NCI-H2196 treated with DMSO at 0.1 percent for 48 hours (cell line): ENCODE measurements at regions not wholly inside any gene's neighbourhood (a gene's known extent, or its start where the extent isn't known, plus 50 kb on each side); places are given as distances from the start of the nearest gene placed in this dataset.

Experiments used
- DNase-seq: peaks from one replicate; lab custom pipeline; 2025; ENCODE audit not compliant: unreplicated experiment; lab: John Stamatoyannopoulos, UW

GRCh38 chr1:173420330-173420806 lies 56.8 kb upstream of the PRDX6 start:
- DNase-seq: peak; percentile 33

GRCh38 chr1:173421286-173421685 lies 55.8 kb upstream of the PRDX6 start:
- no peak for DNase-seq

GRCh38 chr1:173421789-173422188 lies 55.3 kb upstream of the PRDX6 start:
- DNase-seq: no peak

GRCh38 chr1:173422456-173422976 lies 54.6 kb upstream of the PRDX6 start:
- DNase-seq: no peak

- no peak for DNase-seq
Observed at GRCh38 chr1:173423291-173423690, 53.8 kb upstream of the PRDX6 start.

- DNase-seq: no peak
Observed at GRCh38 chr1:173424143-173424542, 53.0 kb upstream of the PRDX6 start.

- DNase-seq: no peak
Observed at GRCh38 chr1:173424782-173425407, 52.2 kb upstream of the PRDX6 start.

- no peak for DNase-seq
Observed at GRCh38 chr1:173426057-173426456, 51.1 kb upstream of the PRDX6 start.

GRCh38 chr1:173427146-173428054 lies 49.7 kb upstream of the PRDX6 start:
- no peak for DNase-seq
